Trophoblast cell (in vitro differentiated cells and primary cell): ENCODE measurements at regions not wholly inside any gene's neighbourhood (a gene's known extent, or its start where the extent isn't known, plus 50 kb on each side); places are given as distances from the start of the nearest gene placed in this dataset.

ENCODE experiments used
- DNase-seq, 2 donors: peaks; one replicate each; pipeline ENCODE4 v3.0.0-alpha.2; 2016
- H2AFZ ChIP-seq: 2 replicates; pipeline ENCODE4 v1.6.1; 2013; ENCODE audit warnings: low read length, moderate library complexity, mild to moderate bottlenecking; ENCODE audit not compliant: insufficient read depth, poor library complexity
- H2AK5ac ChIP-seq: 2 replicates; pipeline ENCODE4 v1.6.1; 2013; ENCODE audit warnings: mild to moderate bottlenecking, low read length
- H2BK120ac ChIP-seq: 2 replicates; pipeline ENCODE4 v1.6.1; 2013; ENCODE audit warnings: low read length, mild to moderate bottlenecking, moderate library complexity; ENCODE audit not compliant: insufficient read depth, poor library complexity
- H2BK12ac ChIP-seq: 2 replicates; pipeline ENCODE4 v1.6.1; 2013; ENCODE audit warnings: mild to moderate bottlenecking, low read length, moderate library complexity
- H2BK5ac ChIP-seq: 2 replicates; pipeline ENCODE4 v1.6.1; 2013; ENCODE audit warnings: low read length, low read depth, moderate library complexity, mild to moderate bottlenecking; ENCODE audit not compliant: poor library complexity
- H3K14ac ChIP-seq: 2 replicates; pipeline ENCODE4 v1.6.1; 2013; ENCODE audit warnings: mild to moderate bottlenecking, low read length
- H3K18ac ChIP-seq: 2 replicates; pipeline ENCODE4 v1.6.1; 2013; ENCODE audit warnings: mild to moderate bottlenecking, low read length
- H3K23ac ChIP-seq: 2 replicates; pipeline ENCODE4 v1.6.1; 2013; ENCODE audit warnings: low read length
- H3K27ac ChIP-seq: 2 replicates; pipeline ENCODE4 v1.5.1; 2013; ENCODE audit warnings: low read depth, mild to moderate bottlenecking, inconsistent platforms, low read length, moderate library complexity
- H3K27me3 ChIP-seq: 2 replicates; pipeline ENCODE4 v1.6.1; 2013; ENCODE audit warnings: inconsistent platforms, mild to moderate bottlenecking, low read length, moderate library complexity; ENCODE audit not compliant: insufficient read depth
- H3K36me3 ChIP-seq, 2 experiments: 1 replicate in 1 of 2; 2 replicates in 1 of 2; pipeline ENCODE4 v1.6.1; 2013; ENCODE audit warnings: low read length in 2 of 2, mild to moderate bottlenecking in 2 of 2, moderate library complexity in 1 of 2; ENCODE audit not compliant: insufficient read depth in 2 of 2, control insufficient read depth in 1 of 2
- H3K4ac ChIP-seq: 2 replicates; pipeline ENCODE4 v1.6.1; 2013; ENCODE audit warnings: low read depth, mild to moderate bottlenecking, low read length, moderate library complexity
- H3K4me1 ChIP-seq, 2 experiments: 1 replicate in 1 of 2; 2 replicates in 1 of 2; pipeline ENCODE4 v1.6.1; 2013; ENCODE audit warnings: low read length in 2 of 2, mild to moderate bottlenecking in 2 of 2, moderate library complexity in 1 of 2; ENCODE audit not compliant: insufficient read depth in 2 of 2, control insufficient read depth in 1 of 2
- H3K4me2 ChIP-seq: 2 replicates; pipeline ENCODE4 v1.6.1; 2013; ENCODE audit warnings: inconsistent platforms, mild to moderate bottlenecking, low read length, moderate library complexity
- H3K4me3 ChIP-seq: 2 replicates; pipeline ENCODE4 v1.5.1; 2013; ENCODE audit warnings: mild to moderate bottlenecking, low read depth, low read length, inconsistent platforms
- H3K79me1 ChIP-seq: one replicate; pipeline ENCODE4 v1.6.1; 2013; ENCODE audit warnings: low read length
- H3K79me2 ChIP-seq: 2 replicates; pipeline ENCODE4 v1.6.1; 2013; ENCODE audit warnings: low read length, mild to moderate bottlenecking; ENCODE audit not compliant: control insufficient read depth, insufficient read depth, poor library complexity
- H3K9ac ChIP-seq: 2 replicates; pipeline ENCODE4 v1.6.1; 2013; ENCODE audit warnings: mild to moderate bottlenecking, low read length
- H3K9me3 ChIP-seq: 2 replicates; pipeline ENCODE4 v1.6.1; 2013; ENCODE audit warnings: low read depth, mild to moderate bottlenecking, control low read depth, inconsistent platforms, low read length; ENCODE audit not compliant: insufficient read depth
- H4K12ac ChIP-seq: 2 replicates; pipeline ENCODE4 v1.6.1; 2013; ENCODE audit warnings: low read depth, mild to moderate bottlenecking, low read length, moderate library complexity
- H4K8ac ChIP-seq: 2 replicates; pipeline ENCODE4 v1.6.1; 2013; ENCODE audit warnings: low read depth, mild to moderate bottlenecking, low read length, moderate library complexity
- H4K91ac ChIP-seq: one replicate; pipeline ENCODE4 v1.6.1; 2013; ENCODE audit warnings: low read depth, mild to moderate bottlenecking, low read length, moderate library complexity
- WGBS: extraction: QIAGEN DNeasy Blood & Tissue Kit; methylation state at CpG from one replicate; pipeline ENCODE4 v1.1.7; 2013; ENCODE audit warnings: missing lambda C conversion rate; ENCODE audit not compliant: insufficient read length, insufficient coverage; ENCODE audit errors: extremely low coverage; 5-methylcytosine and 5-hydroxymethylcytosine counted together

GRCh38 chr12:5236022-5236640 is 192.5 kb downstream of the KCNA5 start:
- Histone ChIP-seq H3K9ac (no peak overlapping the region), H3K23ac (no peak overlapping the region), H2BK5ac (no peak overlapping the region), H3K9me3 (peaks cover 4% of the 10 kb centered on the region), H3K18ac (no peak overlapping the region), H4K91ac (no peak overlapping the region), H4K12ac (no peak overlapping the region), H3K4ac (no peak overlapping the region), H4K8ac (no peak overlapping the region), H3K27me3 (no peaks in the 10 kb centered on the region), H2BK120ac (no peak overlapping the region), H3K4me2 (no peak overlapping the region), H3K36me3 (no peaks in the 10 kb centered on the region), H2AFZ (no peak overlapping the region), H2AK5ac (no peak overlapping the region), H3K4me3 (no peak overlapping the region), H3K27ac (no peak overlapping the region), H3K14ac (no peak overlapping the region), H3K79me2 (no peaks in the 10 kb centered on the region), H3K4me1 (no peaks in the 10 kb centered on the region), H2BK12ac (no peak overlapping the region), H3K79me1 (no peaks in the 10 kb centered on the region)
- WGBS, result no CpG with 5 or more reads among the region's 5 CpGs
- no peak for DNase-seq

GRCh38 chr12:5242440-5242839 is 189.5 kb upstream of the NTF3 start:
- no peak overlapping the region for H3K18ac ChIP-seq
- no CpG with 5 or more reads among the region's 7 CpGs for WGBS
- no peak overlapping the region for H3K14ac ChIP-seq

GRCh38 chr12:5243014-5243413 is 188.9 kb upstream of the NTF3 start:
- Histone ChIP-seq H3K79me1 (peaks cover 7% of the 10 kb centered on the region), H3K14ac (peak overlapping the region; percentile 11)
- WGBS, result no CpG with 5 or more reads among the region's 4 CpGs

More at GRCh38 chr12:5242440-5242839, 189.5 kb upstream of the NTF3 start:
- no peak overlapping the region for H4K91ac ChIP-seq
- no peak for DNase-seq
- H3K4me3 ChIP-seq, result no peak overlapping the region
- H2AK5ac ChIP-seq, result no peak overlapping the region
- H4K12ac ChIP-seq, result no peak overlapping the region
- H3K4me2 ChIP-seq, result no peak overlapping the region
- H2AFZ ChIP-seq, result no peak overlapping the region
- H3K4me1 ChIP-seq, result peaks cover 23 to 32% of the 10 kb centered on the region in 2 experiments
- no peaks in the 10 kb centered on the region for H3K27me3 ChIP-seq
- no peaks in the 10 kb centered on the region for H3K36me3 ChIP-seq
- H3K9ac ChIP-seq, result no peak overlapping the region
- peaks cover 7% of the 10 kb centered on the region for H3K79me1 ChIP-seq
- no peaks in the 10 kb centered on the region for H3K79me2 ChIP-seq
- no peak overlapping the region for H3K23ac ChIP-seq
- H2BK5ac ChIP-seq, result no peak overlapping the region
- H4K8ac ChIP-seq, result no peak overlapping the region
- no peak overlapping the region for H2BK120ac ChIP-seq
- no peaks in the 10 kb centered on the region for H3K9me3 ChIP-seq
- H3K27ac ChIP-seq, result no peak overlapping the region
- H3K4ac ChIP-seq, result no peak overlapping the region
- peak overlapping the region; percentile 15 for H2BK12ac ChIP-seq

GRCh38 chr12:5244513-5244972 is 187.4 kb upstream of the NTF3 start:
- Histone ChIP-seq H2AK5ac (no peak overlapping the region), H4K91ac (no peak overlapping the region), H3K4me1 (peaks cover 23 to 32% of the 10 kb centered on the region in 2 experiments), H2BK5ac (no peak overlapping the region), H3K14ac (no peak overlapping the region), H3K9ac (no peak overlapping the region), H3K27me3 (no peaks in the 10 kb centered on the region), H3K79me1 (peaks cover 7% of the 10 kb centered on the region), H3K4ac (no peak overlapping the region), H3K9me3 (no peaks in the 10 kb centered on the region), H3K18ac (no peak overlapping the region), H4K12ac (no peak overlapping the region), H2BK120ac (no peak overlapping the region), H3K4me2 (no peak overlapping the region), H3K36me3 (no peaks in the 10 kb centered on the region), H2BK12ac (no peak overlapping the region), H3K4me3 (no peak overlapping the region), H4K8ac (no peak overlapping the region), H3K23ac (no peak overlapping the region), H2AFZ (peak overlapping the region; percentile 66), H3K79me2 (no peaks in the 10 kb centered on the region), H3K27ac (no peak overlapping the region)
- no peak for DNase-seq
- WGBS, result no CpG with 5 or more reads among the region's 5 CpGs

More at GRCh38 chr12:5243014-5243413, 188.9 kb upstream of the NTF3 start:
- no peak overlapping the region for H2AK5ac ChIP-seq
- H2BK5ac ChIP-seq, result no peak overlapping the region
- no peak overlapping the region for H3K18ac ChIP-seq
- H3K9me3 ChIP-seq, result no peaks in the 10 kb centered on the region
- H3K4ac ChIP-seq, result no peak overlapping the region
- H3K27me3 ChIP-seq, result no peaks in the 10 kb centered on the region
- H4K8ac ChIP-seq, result no peak overlapping the region
- H4K12ac ChIP-seq, result no peak overlapping the region
- H3K4me2 ChIP-seq, result no peak overlapping the region
- peaks cover 23 to 32% of the 10 kb centered on the region in 2 experiments for H3K4me1 ChIP-seq
- H4K91ac ChIP-seq, result no peak overlapping the region
- no peaks in the 10 kb centered on the region for H3K36me3 ChIP-seq
- no peak overlapping the region for H2BK120ac ChIP-seq
- no peak overlapping the region for H3K4me3 ChIP-seq
- H3K23ac ChIP-seq, result no peak overlapping the region
- H3K9ac ChIP-seq, result no peak overlapping the region
- peak in 1 of 2 donors; percentile 4 for DNase-seq
- H2BK12ac ChIP-seq, result no peak overlapping the region
- no peaks in the 10 kb centered on the region for H3K79me2 ChIP-seq
- no peak overlapping the region for H2AFZ ChIP-seq
- no peak overlapping the region for H3K27ac ChIP-seq
